NCI-H1105 (cell line): ENCODE measurements at regions not wholly inside any gene's neighbourhood (a gene's known extent, or its start where the extent isn't known, plus 50 kb on each side); places are given as distances from the start of the nearest gene placed in this dataset.

Source experiments
- DNase-seq: peaks from one replicate; lab custom pipeline; 2025; lab: John Stamatoyannopoulos, UW

GRCh38 chr5:89457411-89458331 lies 574.7 kb upstream of the MEF2C start:
- DNase-seq: peak; percentile 8

GRCh38 chr5:89452081-89452480 lies 569.1 kb upstream of the MEF2C start:
- no peak for DNase-seq

GRCh38 chr5:89451263-89451662 lies 568.3 kb upstream of the MEF2C start:
- DNase-seq: no peak

GRCh38 chr5:89450149-89450538 lies 567.2 kb upstream of the MEF2C start:
- no peak for DNase-seq

- DNase-seq: no peak
These were observed 566.6 kb upstream of the MEF2C start for GRCh38 chr5:89449392-89450148.

- no peak for DNase-seq
These were observed 564.0 kb upstream of the MEF2C start for GRCh38 chr5:89447027-89447426.

GRCh38 chr5:89445106-89445745 lies 562.2 kb upstream of the MEF2C start:
- DNase-seq: no peak

- DNase-seq: no peak
These were observed 561.1 kb upstream of the MEF2C start for GRCh38 chr5:89444088-89444487.

GRCh38 chr5:89443508-89443907 lies 560.5 kb upstream of the MEF2C start:
- DNase-seq: no peak

- no peak for DNase-seq
These were observed 559.0 kb upstream of the MEF2C start for GRCh38 chr5:89441965-89442364.

- no peak for DNase-seq
These were observed 557.7 kb upstream of the MEF2C start for GRCh38 chr5:89440670-89441069.

- DNase-seq: no peak
These were observed 554.8 kb upstream of the MEF2C start for GRCh38 chr5:89437450-89438435.

- DNase-seq: no peak
These were observed 553.5 kb upstream of the MEF2C start for GRCh38 chr5:89436464-89436863.

GRCh38 chr5:89435347-89435746 lies 552.4 kb upstream of the MEF2C start:
- no peak for DNase-seq

GRCh38 chr5:89428624-89429023 lies 545.6 kb upstream of the MEF2C start:
- no peak for DNase-seq

- DNase-seq: no peak
These were observed 542.1 kb upstream of the MEF2C start for GRCh38 chr5:89425062-89425461.

GRCh38 chr5:89421035-89421434 lies 538.1 kb upstream of the MEF2C start:
- DNase-seq: no peak

- no peak for DNase-seq
These were observed 535.6 kb upstream of the MEF2C start for GRCh38 chr5:89418407-89419085.

GRCh38 chr5:89417990-89418389 lies 535.0 kb upstream of the MEF2C start:
- DNase-seq: no peak

- no peak for DNase-seq
These were observed 534.5 kb upstream of the MEF2C start for GRCh38 chr5:89417515-89417914.

GRCh38 chr5:89411891-89412290 lies 528.9 kb upstream of the MEF2C start:
- no peak for DNase-seq
